ENCODE measurements at regions not wholly inside any gene's neighbourhood (a gene's known extent, or its start where the extent isn't known, plus 50 kb on each side); places are given as distances from the start of the nearest gene placed in this dataset.
"Not testable (repeated sequence)": the region's sequence is repeated elsewhere in the genome, so short reads cannot be mapped to it uniquely, and the experiment has no call there.

- DNase-seq (ENCODE audit: low spot score) = not testable (repeated sequence)
Observed at GRCh38 chr18:60062831-60063230, 163.0 kb downstream of the PMAIP1 start.

- no peak for DNase-seq (ENCODE audit: low spot score)
Observed at GRCh38 chr18:60062396-60062795, 162.6 kb downstream of the PMAIP1 start.

- DNase-seq (ENCODE audit: low spot score) = no peak
Observed at GRCh38 chr18:60060578-60060977, 160.8 kb downstream of the PMAIP1 start.

- DNase-seq (ENCODE audit: low spot score) = no peak
Observed at GRCh38 chr18:60060026-60060425, 160.2 kb downstream of the PMAIP1 start.

- DNase-seq (ENCODE audit: low spot score) = no peak
Observed at GRCh38 chr18:60059216-60059615, 159.4 kb downstream of the PMAIP1 start.

- peak; percentile 34 for DNase-seq (ENCODE audit: low spot score)
Observed at GRCh38 chr18:60053747-60054304, 154.0 kb downstream of the PMAIP1 start.

GRCh38 chr18:60050821-60051220 lies 151.0 kb downstream of the PMAIP1 start:
- DNase-seq (ENCODE audit: low spot score) = no peak

GRCh38 chr18:60049172-60049571 lies 149.4 kb downstream of the PMAIP1 start:
- no peak for DNase-seq (ENCODE audit: low spot score)

- DNase-seq (ENCODE audit: low spot score) = no peak
Observed at GRCh38 chr18:60047556-60047955, 147.8 kb downstream of the PMAIP1 start.

- no peak for DNase-seq (ENCODE audit: low spot score)
Observed at GRCh38 chr18:60044290-60045006, 144.7 kb downstream of the PMAIP1 start.

- DNase-seq (ENCODE audit: low spot score) = no peak
Observed at GRCh38 chr18:60040971-60041370, 141.2 kb downstream of the PMAIP1 start.

- DNase-seq (ENCODE audit: low spot score) = no peak
Observed at GRCh38 chr18:60038731-60039130, 138.9 kb downstream of the PMAIP1 start.

GRCh38 chr18:60027397-60027796 lies 127.6 kb downstream of the PMAIP1 start:
- no peak for DNase-seq (ENCODE audit: low spot score)

GRCh38 chr18:60024857-60025256 lies 125.1 kb downstream of the PMAIP1 start:
- no peak for DNase-seq (ENCODE audit: low spot score)

GRCh38 chr18:60024345-60024744 lies 124.5 kb downstream of the PMAIP1 start:
- DNase-seq (ENCODE audit: low spot score) = no peak

- DNase-seq (ENCODE audit: low spot score) = no peak
Observed at GRCh38 chr18:60022671-60023276, 123.0 kb downstream of the PMAIP1 start.

- no peak for DNase-seq (ENCODE audit: low spot score)
Observed at GRCh38 chr18:60021556-60021955, 121.8 kb downstream of the PMAIP1 start.

- DNase-seq (ENCODE audit: low spot score) = no peak
Observed at GRCh38 chr18:60020107-60020925, 120.5 kb downstream of the PMAIP1 start.

- DNase-seq (ENCODE audit: low spot score) = no peak
Observed at GRCh38 chr18:60019463-60019840, 119.7 kb downstream of the PMAIP1 start.

GRCh38 chr18:60018618-60019462 lies 119.0 kb downstream of the PMAIP1 start:
- no peak for DNase-seq (ENCODE audit: low spot score)

GRCh38 chr18:60018134-60018533 lies 118.3 kb downstream of the PMAIP1 start:
- not testable (repeated sequence) for DNase-seq (ENCODE audit: low spot score)

GRCh38 chr18:60017371-60017770 lies 117.6 kb downstream of the PMAIP1 start:
- DNase-seq (ENCODE audit: low spot score) = no peak
